HCT116 (cell line): ENCODE measurements at regions not wholly inside any gene's neighbourhood (a gene's known extent, or its start where the extent isn't known, plus 50 kb on each side); places are given as distances from the start of the nearest gene placed in this dataset.

Source experiments
- EZH2 ChIP-seq: fragments of 200-600 bp; sonication (generic); IDR thresholded peaks from 2 replicates; pipeline ENCODE4 v1.6.1; 2017; ENCODE audit warnings: antibody characterized with exemption, mixed run types
- POLR2AphosphoS5 ChIP-seq: IDR thresholded peaks from 2 replicates; pipeline ENCODE4 v1.6.1; 2011; ENCODE audit warnings: mild to moderate bottlenecking, low read depth, low read length, moderate library complexity

DNA sequence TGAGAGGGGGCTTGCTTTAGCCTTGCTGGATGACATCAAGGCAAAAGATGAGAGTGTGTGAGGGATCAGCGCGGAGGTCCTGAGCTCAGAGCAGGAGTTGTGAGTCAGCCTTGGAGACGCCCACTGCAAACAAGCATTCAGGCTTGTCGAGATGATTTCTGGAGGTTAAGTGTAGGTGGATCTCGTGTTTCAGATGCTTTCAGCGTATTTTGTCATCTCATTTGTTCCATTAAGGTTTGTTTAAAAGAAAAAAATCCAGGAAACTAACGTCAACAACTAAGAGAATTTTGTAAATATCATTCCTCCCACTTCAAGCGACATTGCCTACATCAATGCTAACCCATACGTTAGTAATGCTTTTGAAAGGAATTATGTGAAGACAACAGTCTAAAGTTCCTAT, 715.4 kb upstream of the NRP1 start:
- TF ChIP-seq POLR2AphosphoS5 (no peak), EZH2 (no peak)
